Panc1 (cell line): ENCODE measurements at regions not wholly inside any gene's neighbourhood (a gene's known extent, or its start where the extent isn't known, plus 50 kb on each side); places are given as distances from the start of the nearest gene placed in this dataset.
"Not testable (repeated sequence)": the region's sequence is repeated elsewhere in the genome, so short reads cannot be mapped to it uniquely, and the experiment has no call there.

Experiments used
- ATAC-seq: fragments of 200-7000 bp; cut with Tn5 transposase; 2 replicates; pipeline ENCODE4 v1.9.1; 2020; ENCODE audit warnings: mild to moderate bottlenecking, moderate library complexity
- BruUV-seq: library from RNA; stranded (reverse); fragments of 400-500 nt; replicated peaks from 2 replicates; lab custom pipeline; 2021; lab: Mats Ljungman, UMichigan
- CTCF ChIA-PET: fragments of 300-600 bp; sonication (Branson Sonifier 250); formaldehyde crosslinking; loops from one replicate; lab custom pipeline; 2022; ENCODE audit warnings: antibody characterized with exemption; lab: Charles Lee
- POLR2A ChIA-PET: fragments of 300-600 bp; sonication (Branson Sonifier 250); formaldehyde crosslinking; loops from one replicate; lab custom pipeline; 2022; ENCODE audit warnings: antibody characterized with exemption; lab: Charles Lee
- DNase-seq: peaks from one replicate; pipeline ENCODE4 v3.0.0-alpha.2; 2010; ENCODE audit warnings: low read depth, low spot score
- H3K27ac ChIP-seq: 2 replicates; pipeline ENCODE4 v1.5.1; 2011; ENCODE audit warnings: mild to moderate bottlenecking, low read length, inconsistent platforms
- H3K27me3 ChIP-seq: fragments of 200-500 bp; sonication (Bioruptor generic); 2 replicates; pipeline ENCODE4 v1.6.0; 2014; ENCODE audit warnings: low read length, inconsistent platforms; ENCODE audit not compliant: control insufficient read depth, insufficient read depth
- H3K36me3 ChIP-seq: fragments of 200-500 bp; sonication (Bioruptor generic); 2 replicates; pipeline ENCODE4 v1.5.1; 2014; ENCODE audit warnings: inconsistent platforms, mild to moderate bottlenecking, low read length, moderate library complexity; ENCODE audit not compliant: control insufficient read depth, insufficient read depth
- H3K4me1 ChIP-seq: 2 replicates; pipeline ENCODE4 v1.5.1; 2011; ENCODE audit warnings: inconsistent platforms, mild to moderate bottlenecking, low read length, moderate library complexity; ENCODE audit not compliant: control insufficient read depth, insufficient read depth
- H3K4me3 ChIP-seq, 2 experiments: 2 replicates each; pipeline ENCODE4 v1.5.1; 2011 to 2012; ENCODE audit warnings: low read depth in 2 of 2, low read length in 2 of 2, mild to moderate bottlenecking in 2 of 2, inconsistent platforms in 1 of 2, moderate library complexity in 1 of 2
- H3K9me3 ChIP-seq: fragments of 200-500 bp; sonication (Bioruptor generic); 2 replicates; pipeline ENCODE4 v1.5.1; 2014; ENCODE audit warnings: low read depth, mild to moderate bottlenecking, inconsistent platforms, low read length, moderate library complexity; ENCODE audit not compliant: control insufficient read depth, insufficient read depth
- POLR2AphosphoS5 ChIP-seq: IDR thresholded peaks from 2 replicates; pipeline ENCODE4 v1.6.1; 2012; ENCODE audit warnings: mild to moderate bottlenecking, low read depth, low read length, moderate library complexity
- SIN3A ChIP-seq: IDR thresholded peaks from 2 replicates; pipeline ENCODE4 v1.6.1; 2012; ENCODE audit warnings: low read depth, mild to moderate bottlenecking, low read length, moderate library complexity, borderline replicate concordance; ENCODE audit not compliant: insufficient read depth
- TCF7L2 ChIP-seq: IDR thresholded peaks from 2 replicates; pipeline ENCODE4 v1.6.1; 2011; ENCODE audit warnings: mild to moderate bottlenecking, low read depth, low read length, inconsistent platforms
- in situ Hi-C: cut with HindIII; loops from 2 replicates; pipeline ENCODE4 v1.10.0; 2016; ENCODE audit warnings: low sequenced_read_pairs, low pct_unique_long_range_greater_than_20kb
- intact Hi-C: fragments of 100-400 bp; cut with micrococcal nuclease; formaldehyde crosslinking; loops from one replicate; pipeline ENCODE4 v1.10.0; 2022; ENCODE audit not compliant: unreplicated experiment
- TF ChIP-seq, protein P1 (sequence below), 2 experiments: IDR thresholded peaks; 2 replicates each; pipeline ENCODE4 v1.6.1; 2011 to 2012; ENCODE audit warnings: low read depth in 2 of 2, control low read depth in 1 of 2, low read length in 1 of 2, mild to moderate bottlenecking in 1 of 2, moderate library complexity in 1 of 2; ENCODE audit not compliant: insufficient read depth in 1 of 2
- TF ChIP-seq, protein P2 (sequence below): fragments of 450-650 bp; IDR thresholded peaks from 2 replicates; pipeline ENCODE4 v1.5.1; 2017; ENCODE audit warnings: mild to moderate bottlenecking

DNA sequence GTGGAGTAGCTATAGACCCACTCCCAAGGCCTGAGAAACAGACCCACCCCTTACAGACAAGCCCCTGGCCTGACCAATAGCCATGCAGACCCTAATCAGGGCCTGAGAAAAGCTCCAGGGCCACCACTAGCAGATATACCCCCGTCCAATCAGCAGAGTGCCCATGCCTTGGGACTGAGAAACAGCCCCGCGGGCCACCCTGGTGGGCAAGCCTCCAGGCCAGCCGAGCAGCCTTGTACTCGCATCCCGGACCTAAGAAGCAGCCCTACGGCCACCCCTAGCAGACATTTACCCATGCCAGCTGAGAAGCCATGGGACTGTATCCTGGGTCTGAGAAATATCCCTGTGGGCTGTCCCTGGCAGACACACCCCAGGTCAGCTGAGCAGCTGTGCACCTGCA is 436.5 kb downstream of the SMARCA1 start:
- H3K9me3 ChIP-seq: no peaks in the 10 kb centered on the region
- no peak for DNase-seq
- H3K4me3 ChIP-seq: no peak overlapping the region
- H3K36me3 ChIP-seq: no peaks in the 10 kb centered on the region
- intact Hi-C loops: no loop called here
- TF ChIP-seq POLR2AphosphoS5: no peak
- TF ChIP-seq, protein P1, sequence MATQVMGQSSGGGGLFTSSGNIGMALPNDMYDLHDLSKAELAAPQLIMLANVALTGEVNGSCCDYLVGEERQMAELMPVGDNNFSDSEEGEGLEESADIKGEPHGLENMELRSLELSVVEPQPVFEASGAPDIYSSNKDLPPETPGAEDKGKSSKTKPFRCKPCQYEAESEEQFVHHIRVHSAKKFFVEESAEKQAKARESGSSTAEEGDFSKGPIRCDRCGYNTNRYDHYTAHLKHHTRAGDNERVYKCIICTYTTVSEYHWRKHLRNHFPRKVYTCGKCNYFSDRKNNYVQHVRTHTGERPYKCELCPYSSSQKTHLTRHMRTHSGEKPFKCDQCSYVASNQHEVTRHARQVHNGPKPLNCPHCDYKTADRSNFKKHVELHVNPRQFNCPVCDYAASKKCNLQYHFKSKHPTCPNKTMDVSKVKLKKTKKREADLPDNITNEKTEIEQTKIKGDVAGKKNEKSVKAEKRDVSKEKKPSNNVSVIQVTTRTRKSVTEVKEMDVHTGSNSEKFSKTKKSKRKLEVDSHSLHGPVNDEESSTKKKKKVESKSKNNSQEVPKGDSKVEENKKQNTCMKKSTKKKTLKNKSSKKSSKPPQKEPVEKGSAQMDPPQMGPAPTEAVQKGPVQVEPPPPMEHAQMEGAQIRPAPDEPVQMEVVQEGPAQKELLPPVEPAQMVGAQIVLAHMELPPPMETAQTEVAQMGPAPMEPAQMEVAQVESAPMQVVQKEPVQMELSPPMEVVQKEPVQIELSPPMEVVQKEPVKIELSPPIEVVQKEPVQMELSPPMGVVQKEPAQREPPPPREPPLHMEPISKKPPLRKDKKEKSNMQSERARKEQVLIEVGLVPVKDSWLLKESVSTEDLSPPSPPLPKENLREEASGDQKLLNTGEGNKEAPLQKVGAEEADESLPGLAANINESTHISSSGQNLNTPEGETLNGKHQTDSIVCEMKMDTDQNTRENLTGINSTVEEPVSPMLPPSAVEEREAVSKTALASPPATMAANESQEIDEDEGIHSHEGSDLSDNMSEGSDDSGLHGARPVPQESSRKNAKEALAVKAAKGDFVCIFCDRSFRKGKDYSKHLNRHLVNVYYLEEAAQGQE (IDR thresholded peaks at IDR 0.05; ENCODE audit: insufficient read depth in 1 of 2, low read depth in 2 of 2, low read length in 1 of 2): no peak
- TF ChIP-seq, protein P2, sequence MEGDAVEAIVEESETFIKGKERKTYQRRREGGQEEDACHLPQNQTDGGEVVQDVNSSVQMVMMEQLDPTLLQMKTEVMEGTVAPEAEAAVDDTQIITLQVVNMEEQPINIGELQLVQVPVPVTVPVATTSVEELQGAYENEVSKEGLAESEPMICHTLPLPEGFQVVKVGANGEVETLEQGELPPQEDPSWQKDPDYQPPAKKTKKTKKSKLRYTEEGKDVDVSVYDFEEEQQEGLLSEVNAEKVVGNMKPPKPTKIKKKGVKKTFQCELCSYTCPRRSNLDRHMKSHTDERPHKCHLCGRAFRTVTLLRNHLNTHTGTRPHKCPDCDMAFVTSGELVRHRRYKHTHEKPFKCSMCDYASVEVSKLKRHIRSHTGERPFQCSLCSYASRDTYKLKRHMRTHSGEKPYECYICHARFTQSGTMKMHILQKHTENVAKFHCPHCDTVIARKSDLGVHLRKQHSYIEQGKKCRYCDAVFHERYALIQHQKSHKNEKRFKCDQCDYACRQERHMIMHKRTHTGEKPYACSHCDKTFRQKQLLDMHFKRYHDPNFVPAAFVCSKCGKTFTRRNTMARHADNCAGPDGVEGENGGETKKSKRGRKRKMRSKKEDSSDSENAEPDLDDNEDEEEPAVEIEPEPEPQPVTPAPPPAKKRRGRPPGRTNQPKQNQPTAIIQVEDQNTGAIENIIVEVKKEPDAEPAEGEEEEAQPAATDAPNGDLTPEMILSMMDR: no peak
- no peak for TF ChIP-seq TCF7L2
- no peak for TF ChIP-seq SIN3A
- no peaks in the 10 kb centered on the region for H3K4me1 ChIP-seq
- in situ Hi-C loops: no loop called here
- ChIA-PET POLR2A (no interaction called here), CTCF (no interaction called here)
- BruUV-seq: no TSS peak
- ATAC-seq: no peak
- no peaks in the 10 kb centered on the region for H3K27me3 ChIP-seq
- H3K27ac ChIP-seq: no peak overlapping the region

DNA sequence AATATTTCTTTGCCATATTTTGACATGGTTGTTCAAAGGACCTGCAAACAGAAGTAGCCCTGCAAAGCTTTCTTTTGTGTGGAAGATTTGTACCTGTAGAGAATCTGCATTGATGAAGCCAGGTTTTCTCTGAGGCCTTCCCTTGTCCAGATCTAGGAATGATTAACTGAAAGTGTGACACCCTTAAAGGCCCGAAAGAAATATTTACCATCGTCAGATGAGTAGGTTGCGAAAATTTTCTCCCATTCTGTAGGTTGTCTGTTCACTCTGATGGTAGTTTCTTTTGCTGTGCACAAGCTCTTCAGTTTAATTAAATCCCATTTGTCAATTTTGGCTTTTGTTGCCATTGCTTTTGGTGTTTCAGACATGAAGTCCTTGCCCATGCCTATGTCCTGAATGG is 439.0 kb downstream of the SMARCA1 start:
- CTCF ChIA-PET, intact Hi-C loops, H3K4me1 ChIP-seq, POLR2A ChIA-PET, H3K27me3 ChIP-seq, in situ Hi-C loops, DNase-seq, ATAC-seq, H3K4me3 ChIP-seq, BruUV-seq, H3K27ac ChIP-seq, H3K9me3 ChIP-seq, H3K36me3 ChIP-seq: not testable (repeated sequence)

DNA sequence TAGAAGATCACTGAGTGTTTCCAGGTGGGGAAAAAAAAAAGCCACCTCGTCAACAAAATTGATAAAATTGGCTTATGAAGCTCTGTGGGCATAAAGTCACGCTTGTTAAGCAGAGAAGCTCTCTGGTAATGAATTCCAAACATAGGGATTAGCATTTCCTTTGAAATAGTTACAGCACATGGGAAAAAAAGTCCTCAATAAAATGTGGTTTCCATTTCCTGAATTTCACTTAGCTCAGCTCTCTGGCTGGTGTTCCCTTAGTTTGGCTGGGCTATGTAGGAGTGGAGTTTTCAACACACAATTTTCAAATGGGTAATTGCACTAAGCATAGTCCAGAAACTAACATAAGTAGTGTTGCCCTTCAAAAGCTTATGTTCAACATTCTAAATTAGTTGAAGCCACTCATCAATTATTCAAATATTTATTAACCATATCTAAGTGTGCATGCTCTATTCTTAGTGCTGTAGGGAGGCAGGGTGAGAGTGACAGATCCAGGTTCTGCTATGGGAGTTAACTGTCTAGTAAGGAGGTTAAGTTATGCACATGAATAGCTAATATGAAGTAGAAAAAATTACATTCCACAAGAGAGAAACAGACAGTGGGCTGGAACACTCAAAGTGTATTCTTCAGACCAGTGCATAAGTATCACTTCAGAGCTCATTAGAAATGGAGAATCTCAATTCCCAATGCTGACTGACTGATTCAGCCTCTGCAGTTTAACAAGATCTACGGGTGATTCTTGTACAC is 445.7 kb downstream of the SMARCA1 start:
- in situ Hi-C loops: no loop called here
- no peaks in the 10 kb centered on the region for H3K27me3 ChIP-seq
- H3K4me3 ChIP-seq: no peak overlapping the region
- TF ChIP-seq, protein P1 (IDR thresholded peaks at IDR 0.05; ENCODE audit: insufficient read depth in 1 of 2, low read depth in 2 of 2, low read length in 1 of 2): no peak
- TF ChIP-seq, protein P2: no peak
- TF ChIP-seq TCF7L2: no peak
- no peak for TF ChIP-seq SIN3A
- TF ChIP-seq POLR2AphosphoS5: no peak
- ATAC-seq (no peak), DNase-seq (no peak)
- intact Hi-C loops: no loop called here
- no peaks in the 10 kb centered on the region for H3K4me1 ChIP-seq
- CTCF ChIA-PET: no interaction called here
- H3K27ac ChIP-seq: no peak overlapping the region
- H3K36me3 ChIP-seq: no peaks in the 10 kb centered on the region
- no peaks in the 10 kb centered on the region for H3K9me3 ChIP-seq
- POLR2A ChIA-PET: no interaction called here
- no TSS peak for BruUV-seq
